ENCODE measurements at regions not wholly inside any gene's neighbourhood (a gene's known extent, or its start where the extent isn't known, plus 50 kb on each side); places are given as distances from the start of the nearest gene placed in this dataset.
A peak's percentile ranks its signal among the peaks of the same experiment; 100 is the strongest.

DNA sequence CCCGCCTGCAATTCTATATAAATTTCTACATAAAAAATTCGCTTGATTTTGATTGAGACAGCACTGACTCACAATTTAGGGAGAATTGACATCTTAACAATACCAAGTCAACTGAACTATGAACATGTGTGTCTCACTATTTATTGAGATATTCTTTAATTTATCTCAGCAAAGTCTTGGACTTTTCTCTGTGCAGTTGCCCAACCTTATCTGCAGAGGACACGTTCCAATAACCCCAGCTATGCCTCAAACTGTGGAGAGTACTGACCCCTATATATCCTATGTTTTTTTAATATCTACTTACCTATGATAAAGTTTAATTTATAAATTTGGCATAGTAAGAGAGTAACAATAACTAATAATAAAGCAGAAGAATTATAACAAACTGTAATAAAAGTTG, 69.4 kb upstream of the PIP4K2A start:
- no peaks in the 10 kb centered on the region for H3K27me3 ChIP-seq (ENCODE audit: control insufficient read depth, insufficient read depth, low read length)
- no peaks in the 10 kb centered on the region for H3K36me3 ChIP-seq (ENCODE audit: control insufficient read depth in 2 of 3, insufficient read depth in 3 of 3, low read length in 3 of 3)
- H3K27ac ChIP-seq (ENCODE audit: low read depth in 2 of 2, low read length in 2 of 2): no peak overlapping the region
- no peak for FAIRE-seq
- no peak overlapping the region for H3K4me3 ChIP-seq (ENCODE audit: low read length in 3 of 3)
- no peaks in the 10 kb centered on the region for H3K9me3 ChIP-seq (ENCODE audit: control insufficient read depth in 2 of 3, insufficient read depth in 1 of 3, low read length in 3 of 3)
- no peak for DNase-seq
- TF ChIP-seq, protein P1, sequence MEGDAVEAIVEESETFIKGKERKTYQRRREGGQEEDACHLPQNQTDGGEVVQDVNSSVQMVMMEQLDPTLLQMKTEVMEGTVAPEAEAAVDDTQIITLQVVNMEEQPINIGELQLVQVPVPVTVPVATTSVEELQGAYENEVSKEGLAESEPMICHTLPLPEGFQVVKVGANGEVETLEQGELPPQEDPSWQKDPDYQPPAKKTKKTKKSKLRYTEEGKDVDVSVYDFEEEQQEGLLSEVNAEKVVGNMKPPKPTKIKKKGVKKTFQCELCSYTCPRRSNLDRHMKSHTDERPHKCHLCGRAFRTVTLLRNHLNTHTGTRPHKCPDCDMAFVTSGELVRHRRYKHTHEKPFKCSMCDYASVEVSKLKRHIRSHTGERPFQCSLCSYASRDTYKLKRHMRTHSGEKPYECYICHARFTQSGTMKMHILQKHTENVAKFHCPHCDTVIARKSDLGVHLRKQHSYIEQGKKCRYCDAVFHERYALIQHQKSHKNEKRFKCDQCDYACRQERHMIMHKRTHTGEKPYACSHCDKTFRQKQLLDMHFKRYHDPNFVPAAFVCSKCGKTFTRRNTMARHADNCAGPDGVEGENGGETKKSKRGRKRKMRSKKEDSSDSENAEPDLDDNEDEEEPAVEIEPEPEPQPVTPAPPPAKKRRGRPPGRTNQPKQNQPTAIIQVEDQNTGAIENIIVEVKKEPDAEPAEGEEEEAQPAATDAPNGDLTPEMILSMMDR (IDR thresholded peaks at IDR 0.05; ENCODE audit: borderline replicate concordance, extremely low read depth, insufficient read depth): no peak
- no peak overlapping the region for H3K9ac ChIP-seq (ENCODE audit: low read length in 3 of 3)
- peaks cover 0 to 5% (median 5%) of the 10 kb centered on the region in 3 donors for H3K4me1 ChIP-seq (ENCODE audit: control insufficient read depth in 2 of 3, insufficient read depth in 2 of 3, low read depth in 1 of 3, low read length in 3 of 3)
- intact Hi-C loops (cut with DNase I): no loop called here

DNA sequence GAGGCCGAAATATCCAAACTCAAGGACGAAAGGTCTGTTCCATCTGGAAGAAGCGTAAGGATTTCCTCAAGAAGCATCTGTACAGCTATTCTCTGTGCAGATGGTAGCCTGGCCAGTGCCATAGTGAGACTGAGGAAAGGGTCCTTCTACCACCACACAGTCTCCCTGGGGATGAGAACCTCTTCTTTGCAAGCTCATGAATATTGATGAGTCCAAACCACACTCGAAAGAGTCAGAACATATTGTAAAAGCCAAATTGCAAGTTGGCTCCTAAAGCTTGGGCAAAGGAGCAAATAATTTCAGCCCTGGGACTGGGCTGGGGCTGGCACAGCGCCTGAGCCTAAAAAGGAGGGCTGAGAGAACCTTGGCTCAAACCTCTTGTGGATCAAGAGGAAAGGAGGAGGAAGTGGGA, 66.1 kb upstream of the PIP4K2A start:
- intact Hi-C loops (cut with DNase I): no loop called here
- Histone ChIP-seq H3K4me1 (ENCODE audit: control insufficient read depth in 2 of 3, insufficient read depth in 2 of 3, low read depth in 1 of 3, low read length in 3 of 3) (peaks cover 0 to 8% (median 6%) of the 10 kb centered on the region in 3 donors), H3K9me3 (ENCODE audit: control insufficient read depth in 2 of 3, insufficient read depth in 1 of 3, low read length in 3 of 3) (no peaks in the 10 kb centered on the region), H3K4me3 (ENCODE audit: low read length in 3 of 3) (no peak overlapping the region), H3K36me3 (ENCODE audit: control insufficient read depth in 2 of 3, insufficient read depth in 3 of 3, low read length in 3 of 3) (no peaks in the 10 kb centered on the region), H3K27me3 (ENCODE audit: control insufficient read depth, insufficient read depth, low read length) (no peaks in the 10 kb centered on the region), H3K27ac (ENCODE audit: low read depth in 2 of 2, low read length in 2 of 2) (no peak overlapping the region), H3K9ac (ENCODE audit: low read length in 3 of 3) (no peak overlapping the region)
- FAIRE-seq (no peak), DNase-seq (no peak)
- TF ChIP-seq, protein P1 (IDR thresholded peaks at IDR 0.05; ENCODE audit: borderline replicate concordance, extremely low read depth, insufficient read depth): no peak

DNA sequence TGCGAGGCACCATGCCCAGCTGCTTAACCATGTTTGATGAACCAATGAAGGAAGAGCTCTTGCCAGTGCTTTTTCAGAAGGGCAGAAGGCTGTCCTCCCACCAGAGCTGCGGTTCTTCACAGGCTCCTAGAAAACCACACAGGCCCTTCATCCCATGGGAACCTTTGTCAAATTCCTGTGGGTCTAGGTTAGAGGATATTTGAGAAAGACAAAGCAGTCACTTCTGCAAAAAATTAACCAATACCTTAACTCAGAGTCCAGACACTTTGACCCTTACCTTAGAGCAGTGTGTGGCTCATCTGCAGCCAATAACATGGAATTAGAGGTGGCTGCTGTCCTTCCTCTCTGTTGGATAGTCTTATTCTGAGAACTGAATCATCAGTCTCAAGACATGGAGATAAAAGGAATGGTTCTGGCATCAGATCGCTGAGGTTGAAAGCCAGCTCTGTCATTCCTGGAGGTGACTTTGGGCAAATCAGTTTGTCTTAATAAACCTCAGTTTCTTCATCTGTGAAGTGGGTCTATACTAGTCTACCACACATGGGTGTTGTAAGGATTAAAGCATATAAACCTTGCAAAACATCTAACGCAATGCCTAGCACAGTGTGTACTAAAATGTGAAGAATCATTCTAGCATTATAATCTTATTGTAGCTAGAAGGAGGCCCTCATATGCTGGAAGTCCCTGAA, 65.1 kb upstream of the PIP4K2A start:
- DNase-seq (peak in 1 of 5 donors; percentile 31), FAIRE-seq (no peak)
- H3K27me3 ChIP-seq (ENCODE audit: control insufficient read depth, insufficient read depth, low read length): no peaks in the 10 kb centered on the region
- peaks cover 0 to 8% (median 6%) of the 10 kb centered on the region in 3 donors for H3K4me1 ChIP-seq (ENCODE audit: control insufficient read depth in 2 of 3, insufficient read depth in 2 of 3, low read depth in 1 of 3, low read length in 3 of 3)
- no peak overlapping the region for H3K4me3 ChIP-seq (ENCODE audit: low read length in 3 of 3)
- TF ChIP-seq, protein P1 (IDR thresholded peaks at IDR 0.05; ENCODE audit: borderline replicate concordance, extremely low read depth, insufficient read depth): no peak
- H3K9me3 ChIP-seq (ENCODE audit: control insufficient read depth in 2 of 3, insufficient read depth in 1 of 3, low read length in 3 of 3): no peaks in the 10 kb centered on the region
- no peak overlapping the region for H3K9ac ChIP-seq (ENCODE audit: low read length in 3 of 3)
- peak overlapping the region; percentile 69 to 72 for H3K27ac ChIP-seq (ENCODE audit: low read depth in 2 of 2, low read length in 2 of 2)
- intact Hi-C loops (cut with DNase I): no loop called here
- H3K36me3 ChIP-seq (ENCODE audit: control insufficient read depth in 2 of 3, insufficient read depth in 3 of 3, low read length in 3 of 3): no peaks in the 10 kb centered on the region

All from kidney (tissue), 13 donors.